AG10803 (cell line): ENCODE measurements at regions not wholly inside any gene's neighbourhood (a gene's known extent, or its start where the extent isn't known, plus 50 kb on each side); places are given as distances from the start of the nearest gene placed in this dataset.

ENCODE experiments used
- DNase-seq: peaks from one replicate; pipeline ENCODE4 v3.0.0; 2010; ENCODE audit warnings: low read depth
- H3K4me3 ChIP-seq: 2 replicates; pipeline ENCODE4 v1.5.1; 2011; ENCODE audit warnings: mild to moderate bottlenecking, low read length, control low read depth
- TF ChIP-seq, protein P1 (sequence below): conservative IDR thresholded peaks from 2 replicates; pipeline ENCODE4 v1.5.1; 2011; ENCODE audit warnings: mild to moderate bottlenecking, low read length, control low read depth, inconsistent platforms

DNA sequence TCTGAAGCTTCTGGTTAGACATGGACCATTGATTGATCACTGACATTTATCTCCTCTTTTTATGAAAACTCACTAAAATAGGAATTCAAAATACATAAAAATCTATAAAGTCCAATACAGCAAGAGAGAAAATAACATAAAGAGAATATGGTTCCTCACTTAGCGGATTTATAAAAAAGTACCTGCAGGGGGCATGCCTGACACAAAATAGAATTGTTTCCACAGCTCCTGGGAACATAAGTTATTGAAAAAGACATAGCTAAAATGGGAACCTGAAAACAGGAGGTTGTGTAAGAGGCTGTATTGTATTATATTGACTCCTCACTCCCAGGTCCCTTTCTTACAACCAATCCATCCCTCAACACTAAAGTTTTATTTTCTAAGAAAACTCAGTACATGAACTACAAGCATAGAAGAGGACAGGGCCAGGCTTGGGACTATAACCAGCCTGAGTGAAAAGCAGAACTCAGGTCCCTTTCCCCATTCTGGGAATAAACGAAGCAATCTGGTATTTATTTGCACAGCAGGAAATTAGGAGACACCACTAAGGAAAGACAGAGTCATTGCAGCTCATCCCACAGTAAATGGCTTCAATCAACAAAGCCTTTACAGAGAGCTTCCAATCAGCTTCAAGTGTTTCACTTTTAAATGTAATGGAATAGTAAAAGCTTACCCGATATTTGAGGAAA lies 121.1 kb upstream of the NDST4 start:
- no peak for DNase-seq
- no peak overlapping the region for H3K4me3 ChIP-seq
- TF ChIP-seq, protein P1, sequence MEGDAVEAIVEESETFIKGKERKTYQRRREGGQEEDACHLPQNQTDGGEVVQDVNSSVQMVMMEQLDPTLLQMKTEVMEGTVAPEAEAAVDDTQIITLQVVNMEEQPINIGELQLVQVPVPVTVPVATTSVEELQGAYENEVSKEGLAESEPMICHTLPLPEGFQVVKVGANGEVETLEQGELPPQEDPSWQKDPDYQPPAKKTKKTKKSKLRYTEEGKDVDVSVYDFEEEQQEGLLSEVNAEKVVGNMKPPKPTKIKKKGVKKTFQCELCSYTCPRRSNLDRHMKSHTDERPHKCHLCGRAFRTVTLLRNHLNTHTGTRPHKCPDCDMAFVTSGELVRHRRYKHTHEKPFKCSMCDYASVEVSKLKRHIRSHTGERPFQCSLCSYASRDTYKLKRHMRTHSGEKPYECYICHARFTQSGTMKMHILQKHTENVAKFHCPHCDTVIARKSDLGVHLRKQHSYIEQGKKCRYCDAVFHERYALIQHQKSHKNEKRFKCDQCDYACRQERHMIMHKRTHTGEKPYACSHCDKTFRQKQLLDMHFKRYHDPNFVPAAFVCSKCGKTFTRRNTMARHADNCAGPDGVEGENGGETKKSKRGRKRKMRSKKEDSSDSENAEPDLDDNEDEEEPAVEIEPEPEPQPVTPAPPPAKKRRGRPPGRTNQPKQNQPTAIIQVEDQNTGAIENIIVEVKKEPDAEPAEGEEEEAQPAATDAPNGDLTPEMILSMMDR: peak; percentile 14; the same call in 1 of the 2 replicates

DNA sequence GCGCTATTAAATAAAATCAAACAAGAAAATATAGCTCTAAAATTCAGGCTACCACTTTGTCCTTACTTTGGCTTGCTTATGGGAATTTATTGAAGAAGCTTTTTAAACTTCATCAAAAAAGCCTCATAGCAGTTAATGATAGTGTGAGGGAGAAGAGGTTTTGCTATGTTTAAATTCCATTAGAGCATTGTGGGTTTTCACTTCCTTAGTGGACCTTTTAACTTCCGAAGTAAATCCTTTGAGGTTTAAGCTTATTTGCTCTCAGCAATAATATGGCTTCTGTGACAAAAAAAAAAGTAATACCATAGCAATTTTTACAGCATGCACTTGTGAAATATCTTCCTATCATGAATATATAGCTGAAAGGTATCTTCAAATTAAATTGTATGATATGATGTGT lies 120.2 kb upstream of the NDST4 start:
- no peak overlapping the region for H3K4me3 ChIP-seq
- TF ChIP-seq, protein P1: no peak
- DNase-seq: no peak

DNA sequence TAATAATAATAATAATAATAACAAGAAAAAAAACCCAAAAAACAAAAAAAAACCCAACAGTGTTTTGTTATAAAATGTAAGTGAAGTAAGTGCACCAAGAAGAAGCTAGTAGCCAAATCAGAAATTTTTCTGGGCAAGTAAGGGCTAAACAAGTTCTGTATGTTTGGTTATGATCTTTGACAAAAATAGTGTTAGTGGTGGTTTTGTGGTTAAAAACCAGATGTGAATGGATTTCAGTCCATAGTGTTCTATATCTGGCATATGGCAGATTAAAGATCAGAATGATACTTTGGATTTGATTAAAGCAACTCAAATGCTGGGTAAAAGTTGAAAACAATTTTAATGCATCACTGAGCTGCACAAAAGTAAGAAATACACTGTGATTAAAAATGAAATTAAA lies 116.5 kb upstream of the NDST4 start:
- no peak overlapping the region for H3K4me3 ChIP-seq
- TF ChIP-seq, protein P1: no peak
- DNase-seq: no peak

DNA sequence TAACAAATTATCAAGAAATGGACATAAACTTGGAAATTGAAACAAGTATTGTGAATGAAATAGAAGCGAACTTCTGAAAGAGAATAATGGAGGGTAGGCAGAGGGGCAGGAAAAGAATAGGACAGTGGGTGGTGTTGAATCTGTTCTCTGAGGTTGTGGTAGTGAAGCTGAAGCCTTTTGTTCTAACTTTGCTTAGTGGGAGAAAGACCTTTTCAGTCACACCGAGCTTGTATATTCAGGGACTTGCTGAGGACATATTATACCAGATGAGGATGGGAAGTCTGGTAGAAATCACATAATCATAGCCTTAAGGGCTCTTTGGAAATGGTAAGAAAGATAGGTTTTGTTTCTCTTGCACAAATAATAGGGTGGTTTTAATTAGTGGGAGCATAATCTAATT lies 115.4 kb upstream of the NDST4 start:
- TF ChIP-seq, protein P1: no peak
- no peak for DNase-seq
- H3K4me3 ChIP-seq: no peak overlapping the region

DNA sequence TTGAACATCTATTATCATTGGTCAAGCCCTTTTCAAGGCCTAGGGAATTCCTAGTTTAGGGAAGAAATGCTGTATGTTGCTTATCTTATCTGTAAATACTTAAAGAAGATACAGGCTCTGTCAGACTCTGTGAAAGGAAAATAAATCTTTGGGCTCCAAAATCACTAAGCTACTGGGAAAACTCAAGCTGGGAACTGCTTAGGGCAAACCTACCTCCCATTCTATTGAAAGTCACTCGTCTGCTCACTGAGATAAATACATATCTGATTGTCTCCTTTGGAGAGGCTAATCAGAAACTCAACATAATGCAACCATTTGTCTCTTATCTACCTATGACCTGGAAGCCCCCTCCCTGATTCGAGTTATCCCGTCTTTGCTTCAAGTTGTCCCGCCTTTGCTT lies 108.6 kb upstream of the NDST4 start:
- DNase-seq: no peak
- TF ChIP-seq, protein P1: no peak
- no peak overlapping the region for H3K4me3 ChIP-seq

DNA sequence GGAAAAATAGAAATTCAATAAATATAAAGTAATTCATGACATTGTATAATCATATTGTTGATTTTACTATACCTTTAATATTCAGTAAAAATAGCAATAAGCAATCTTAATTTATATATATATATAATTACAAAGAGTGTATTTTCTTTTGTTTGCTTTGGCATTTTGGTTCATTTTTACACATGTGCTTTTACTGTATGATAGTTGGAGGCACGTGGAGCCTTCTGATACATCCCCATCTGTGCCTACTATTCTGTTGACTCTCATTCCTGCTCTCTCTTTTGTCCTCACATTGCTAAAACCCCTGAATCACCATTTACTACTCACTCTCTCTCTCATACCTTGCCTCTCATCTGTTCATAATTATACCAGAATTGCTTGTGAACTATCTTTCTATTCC lies 106.4 kb upstream of the NDST4 start:
- H3K4me3 ChIP-seq: no peak overlapping the region
- DNase-seq: no peak
- TF ChIP-seq, protein P1: no peak

DNA sequence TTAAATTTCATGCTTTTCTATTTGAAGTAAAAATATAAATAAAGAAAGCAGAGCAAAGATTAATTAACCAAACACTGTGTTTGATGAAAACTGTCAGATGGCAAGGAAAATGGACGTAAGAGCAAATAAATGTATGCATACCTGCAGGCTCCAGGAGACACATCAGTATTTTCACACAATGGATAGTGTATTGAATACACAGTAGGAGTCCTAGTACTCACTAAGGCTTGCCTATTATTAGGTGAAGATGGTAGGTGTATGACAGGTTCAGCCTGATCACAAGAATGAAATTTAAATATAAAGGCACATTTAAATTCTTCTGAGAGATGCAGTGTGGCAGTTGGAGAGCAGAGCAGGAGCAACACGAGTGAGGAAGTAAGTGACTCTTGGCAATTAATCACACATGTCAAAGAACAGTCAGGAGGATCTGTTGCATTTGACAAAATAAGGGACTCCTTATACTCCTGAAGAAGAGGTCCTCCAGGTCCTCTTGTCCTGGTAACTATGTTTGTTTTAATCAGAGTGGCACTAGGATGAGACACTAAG lies 106.0 kb upstream of the NDST4 start:
- DNase-seq: no peak
- H3K4me3 ChIP-seq: no peak overlapping the region
- TF ChIP-seq, protein P1: no peak
